ENCODE measurements at regions not wholly inside any gene's neighbourhood (a gene's known extent, or its start where the extent isn't known, plus 50 kb on each side); places are given as distances from the start of the nearest gene placed in this dataset.
A peak's percentile ranks its signal among the peaks of the same experiment; 100 is the strongest.

DNA sequence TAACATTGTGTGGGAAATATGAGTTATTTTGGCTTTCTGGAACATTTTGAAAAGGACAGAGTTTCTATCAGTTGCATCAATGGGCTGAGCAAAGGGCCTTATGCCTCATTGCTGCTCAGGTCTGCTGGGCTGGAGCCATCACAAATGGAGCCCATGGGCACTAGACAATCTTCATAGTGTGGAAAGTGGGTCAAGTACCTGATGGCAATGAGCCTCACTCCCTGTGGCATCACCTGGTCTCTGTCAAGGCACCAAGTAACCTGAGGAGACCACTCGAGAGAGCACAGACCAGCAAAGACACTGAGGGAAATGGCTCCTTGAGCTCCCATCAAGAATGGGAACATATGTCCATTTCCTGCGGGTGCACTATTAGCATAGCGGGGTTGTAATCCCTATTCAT lies 96.7 kb upstream of the PPP2R3A start:
- no peaks in the 10 kb centered on the region for H3K79me2 ChIP-seq (ENCODE audit: control insufficient read depth, insufficient read depth, low read length)
- TF ChIP-seq EZH2 (IDR thresholded peaks at IDR 0.05; ENCODE audit: low read length, missing control alignments): no peak
- TF ChIP-seq CTCF (conservative IDR thresholded peaks at IDR 0.05 in 1 of 2, IDR thresholded peaks at IDR 0.05 in 1 of 2; ENCODE audit: low read depth in 1 of 2, low read length in 2 of 2): no peak
- no peaks in the 10 kb centered on the region for H3K9me3 ChIP-seq (ENCODE audit: control insufficient read depth, insufficient read depth, low read depth, low read length)
- H3K27me3 ChIP-seq (ENCODE audit: control insufficient read depth, insufficient read depth, low read length): no peaks in the 10 kb centered on the region
- no peak overlapping the region for H2AFZ ChIP-seq (ENCODE audit: low read length)
- no peak overlapping the region for H3K4me3 ChIP-seq (replicated peaks in 1 of 4; ENCODE audit: control extremely low read depth in 1 of 4, insufficient read depth in 1 of 4, low read depth in 3 of 4, low read length in 4 of 4)
- H3K9ac ChIP-seq (ENCODE audit: insufficient read depth, low read length): no peak overlapping the region
- H4K20me1 ChIP-seq (ENCODE audit: control insufficient read depth, extremely low read depth, insufficient read depth, low read length): no peaks in the 10 kb centered on the region
- DNase-seq (ENCODE audit: low read depth in 2 of 2): no peak
- H3K4me2 ChIP-seq (ENCODE audit: extremely low read depth, insufficient read depth, low read length): no peak overlapping the region
- no peaks in the 10 kb centered on the region for H3K36me3 ChIP-seq (ENCODE audit: control insufficient read depth, insufficient read depth, low read length)
- H3K4me1 ChIP-seq (ENCODE audit: control insufficient read depth, extremely low read depth, insufficient read depth, low read length): no peaks in the 10 kb centered on the region
- H3K27ac ChIP-seq (ENCODE audit: insufficient read depth, low read length): no peak overlapping the region

- H3K4me1 ChIP-seq (ENCODE audit: control insufficient read depth, extremely low read depth, insufficient read depth, low read length): no peaks in the 10 kb centered on the region
- H3K9me3 ChIP-seq (ENCODE audit: control insufficient read depth, insufficient read depth, low read depth, low read length): no peaks in the 10 kb centered on the region
- TF ChIP-seq CTCF (conservative IDR thresholded peaks at IDR 0.05 in 1 of 2, IDR thresholded peaks at IDR 0.05 in 1 of 2; ENCODE audit: low read depth in 1 of 2, low read length in 2 of 2): no peak
- no peak for TF ChIP-seq EZH2 (IDR thresholded peaks at IDR 0.05; ENCODE audit: low read length, missing control alignments)
- no peaks in the 10 kb centered on the region for H4K20me1 ChIP-seq (ENCODE audit: control insufficient read depth, extremely low read depth, insufficient read depth, low read length)
- no peak overlapping the region for H3K4me3 ChIP-seq (replicated peaks in 1 of 4; ENCODE audit: control extremely low read depth in 1 of 4, insufficient read depth in 1 of 4, low read depth in 3 of 4, low read length in 4 of 4)
- H3K27me3 ChIP-seq (ENCODE audit: control insufficient read depth, insufficient read depth, low read length): no peaks in the 10 kb centered on the region
- DNase-seq (ENCODE audit: low read depth in 2 of 2): peak in 1 of 2 donors; percentile 70
- H3K4me2 ChIP-seq (ENCODE audit: extremely low read depth, insufficient read depth, low read length): no peak overlapping the region
- no peak overlapping the region for H2AFZ ChIP-seq (ENCODE audit: low read length)
- H3K9ac ChIP-seq (ENCODE audit: insufficient read depth, low read length): no peak overlapping the region
- H3K79me2 ChIP-seq (ENCODE audit: control insufficient read depth, insufficient read depth, low read length): no peaks in the 10 kb centered on the region
- no peaks in the 10 kb centered on the region for H3K36me3 ChIP-seq (ENCODE audit: control insufficient read depth, insufficient read depth, low read length)
- H3K27ac ChIP-seq (ENCODE audit: insufficient read depth, low read length): no peak overlapping the region
Measured at GRCh38 chr3:135869439-135870105, 96.0 kb upstream of the PPP2R3A start.

- Histone ChIP-seq H3K27me3 (ENCODE audit: control insufficient read depth, insufficient read depth, low read length) (no peaks in the 10 kb centered on the region), H3K9me3 (ENCODE audit: control insufficient read depth, insufficient read depth, low read depth, low read length) (no peaks in the 10 kb centered on the region), H3K4me3 (replicated peaks in 1 of 4; ENCODE audit: control extremely low read depth in 1 of 4, insufficient read depth in 1 of 4, low read depth in 3 of 4, low read length in 4 of 4) (no peak overlapping the region), H2AFZ (ENCODE audit: low read length) (no peak overlapping the region), H3K4me1 (ENCODE audit: control insufficient read depth, extremely low read depth, insufficient read depth, low read length) (no peaks in the 10 kb centered on the region), H3K27ac (ENCODE audit: insufficient read depth, low read length) (no peak overlapping the region), H3K79me2 (ENCODE audit: control insufficient read depth, insufficient read depth, low read length) (no peaks in the 10 kb centered on the region), H3K9ac (ENCODE audit: insufficient read depth, low read length) (no peak overlapping the region), H3K36me3 (ENCODE audit: control insufficient read depth, insufficient read depth, low read length) (no peaks in the 10 kb centered on the region), H4K20me1 (ENCODE audit: control insufficient read depth, extremely low read depth, insufficient read depth, low read length) (no peaks in the 10 kb centered on the region), H3K4me2 (ENCODE audit: extremely low read depth, insufficient read depth, low read length) (no peak overlapping the region)
- DNase-seq (ENCODE audit: low read depth in 2 of 2): peak in 1 of 2 donors; percentile 81
- TF ChIP-seq CTCF (conservative IDR thresholded peaks at IDR 0.05 in 1 of 2, IDR thresholded peaks at IDR 0.05 in 1 of 2; ENCODE audit: low read depth in 1 of 2, low read length in 2 of 2): no peak
- no peak for TF ChIP-seq EZH2 (IDR thresholded peaks at IDR 0.05; ENCODE audit: low read length, missing control alignments)
Measured at GRCh38 chr3:135871311-135871710, 94.2 kb upstream of the PPP2R3A start.
